ENCODE measurements at regions not wholly inside any gene's neighbourhood (a gene's known extent, or its start where the extent isn't known, plus 50 kb on each side); places are given as distances from the start of the nearest gene placed in this dataset.

GRCh38 chr6:164018133-164018532 is 603.6 kb downstream of the QKI start:
- TF ChIP-seq CTCF (IDR thresholded peaks at IDR 0.05; ENCODE audit: insufficient read depth, low read length, poor library complexity, severe bottlenecking) = no peak
- no peak for TF ChIP-seq EZH2phosphoT487 (conservative IDR thresholded peaks at IDR 0.05; ENCODE audit: low read length)
